WTC11 (cell line): ENCODE measurements at regions not wholly inside any gene's neighbourhood (a gene's known extent, or its start where the extent isn't known, plus 50 kb on each side); places are given as distances from the start of the nearest gene placed in this dataset.

Experiments
- ATAC-seq: fragments of 200-7000 bp; cut with Tn5 transposase; 2 replicates; pipeline ENCODE4 v1.10.0; 2021; ENCODE audit warnings: mild to moderate bottlenecking, moderate library complexity
- CTCF ChIA-PET: fragments of 300-600 bp; sonication (Branson Sonifier 250); formaldehyde crosslinking; loops from one replicate; lab custom pipeline; 2021; ENCODE audit warnings: antibody characterized with exemption; lab: Charles Lee
- POLR2A ChIA-PET: fragments of 350-600 bp; sonication (Branson Sonifier 250); formaldehyde crosslinking; loops from one replicate; lab custom pipeline; 2021; ENCODE audit warnings: antibody characterized with exemption; lab: Charles Lee
- DNase-seq: peaks from one replicate; pipeline ENCODE4 v3.0.0; 2021; ENCODE audit warnings: low spot score
- H3K27ac Mint-ChIP-seq: 2 replicates; pipeline ENCODE4 v1.8.0; 2021; ENCODE audit warnings: mixed read lengths
- H3K27me3 Mint-ChIP-seq: 2 replicates; pipeline ENCODE4 v1.8.0; 2021; ENCODE audit warnings: low read depth, mild to moderate bottlenecking, moderate library complexity, mixed read lengths
- H3K36me3 Mint-ChIP-seq: 2 replicates; pipeline ENCODE4 v1.8.0; 2021; ENCODE audit warnings: mixed read lengths
- H3K4me1 Mint-ChIP-seq: 2 replicates; pipeline ENCODE4 v1.8.0; 2022; ENCODE audit warnings: mixed read lengths
- H3K4me3 Mint-ChIP-seq: 2 replicates; pipeline ENCODE4 v1.8.0; 2021; ENCODE audit warnings: mild to moderate bottlenecking, moderate library complexity, mixed read lengths
- H3K9me3 Mint-ChIP-seq: 2 replicates; pipeline ENCODE4 v1.8.0; 2021; ENCODE audit warnings: mixed read lengths
- ATF1 ChIP-seq: sonication (generic); formaldehyde crosslinking; IDR thresholded peaks from 2 replicates; pipeline ENCODE4 v1.8.1; 2023; ENCODE audit warnings: mild to moderate bottlenecking, moderate library complexity, missing genetic modification reagents
- CREB1 ChIP-seq: sonication (generic); formaldehyde crosslinking; IDR thresholded peaks from 2 replicates; pipeline ENCODE4 v1.8.0; 2023; ENCODE audit warnings: mild to moderate bottlenecking, missing genetic modification reagents
- FOXJ3 ChIP-seq: sonication (generic); formaldehyde crosslinking; IDR thresholded peaks from 2 replicates; pipeline ENCODE4 v1.9.0; 2021; ENCODE audit warnings: missing genetic modification reagents, mild to moderate bottlenecking, borderline replicate concordance
- NFATC4 ChIP-seq: fragments of 250-450 bp; sonication (Bioruptor Pico); IDR thresholded peaks from 2 replicates; pipeline ENCODE4 v1.9.0; 2021; ENCODE audit warnings: mild to moderate bottlenecking
- NFE2L1 ChIP-seq: sonication (generic); formaldehyde crosslinking; IDR thresholded peaks from 2 replicates; pipeline ENCODE4 v1.8.1; 2023; ENCODE audit warnings: missing genetic modification reagents
- NFYB ChIP-seq: sonication (generic); formaldehyde crosslinking; conservative IDR thresholded peaks from 2 replicates; pipeline ENCODE4 v1.8.0; 2022; ENCODE audit warnings: low read depth, missing genetic modification reagents
- NR1H2 ChIP-seq: sonication (generic); formaldehyde crosslinking; IDR thresholded peaks from 2 replicates; pipeline ENCODE4 v1.9.0; 2021; ENCODE audit warnings: mild to moderate bottlenecking, moderate library complexity, missing genetic modification reagents
- PRRX2 ChIP-seq: fragments of 250-450 bp; sonication (Bioruptor Pico); IDR thresholded peaks from 2 replicates; pipeline ENCODE4 v1.8.0; 2021; ENCODE audit warnings: mild to moderate bottlenecking
- SMAD3 ChIP-seq: sonication (generic); formaldehyde crosslinking; IDR thresholded peaks from 2 replicates; pipeline ENCODE4 v1.8.0; 2022; ENCODE audit warnings: missing genetic modification reagents, mild to moderate bottlenecking, borderline replicate concordance
- SMAD4 ChIP-seq: sonication (generic); formaldehyde crosslinking; IDR thresholded peaks from 2 replicates; pipeline ENCODE4 v1.8.0; 2022; ENCODE audit warnings: mild to moderate bottlenecking, missing genetic modification reagents
- SOX15 ChIP-seq: fragments of 250-450 bp; sonication (Bioruptor Pico); IDR thresholded peaks from 2 replicates; pipeline ENCODE4 v1.9.0; 2021; ENCODE audit warnings: mild to moderate bottlenecking
- TP53 ChIP-seq: sonication (generic); formaldehyde crosslinking; IDR thresholded peaks from 2 replicates; pipeline ENCODE4 v1.8.1; 2023; ENCODE audit warnings: mild to moderate bottlenecking, missing genetic modification reagents
- ZNF219 ChIP-seq: sonication (generic); formaldehyde crosslinking; IDR thresholded peaks from 2 replicates; pipeline ENCODE4 v1.8.0; 2023; ENCODE audit warnings: missing genetic modification reagents, mild to moderate bottlenecking, borderline replicate concordance
- ZNF396 ChIP-seq: fragments of 250-450 bp; sonication (Bioruptor Pico); IDR thresholded peaks from 2 replicates; pipeline ENCODE4 v1.8.0; 2021; ENCODE audit warnings: mild to moderate bottlenecking, moderate library complexity, borderline replicate concordance
- ZNF671 ChIP-seq: fragments of 250-450 bp; sonication (Bioruptor Pico); IDR thresholded peaks from 2 replicates; pipeline ENCODE4 v1.8.0; 2021; ENCODE audit warnings: mild to moderate bottlenecking
- TF ChIP-seq, protein P1 (sequence below): sonication (generic); formaldehyde crosslinking; IDR thresholded peaks from 2 replicates; pipeline ENCODE4 v1.8.0; 2022; ENCODE audit warnings: mild to moderate bottlenecking, missing genetic modification reagents
- TF ChIP-seq, protein P2 (sequence below): sonication (generic); formaldehyde crosslinking; IDR thresholded peaks from 2 replicates; pipeline ENCODE4 v1.8.1; 2023; ENCODE audit warnings: mild to moderate bottlenecking, missing genetic modification reagents, moderate library complexity
- TF ChIP-seq, protein P3 (sequence below): sonication (generic); formaldehyde crosslinking; IDR thresholded peaks from 2 replicates; pipeline ENCODE4 v1.8.0; 2022; ENCODE audit warnings: mild to moderate bottlenecking, missing genetic modification reagents
- TF ChIP-seq, protein P4 (sequence below): sonication (generic); formaldehyde crosslinking; IDR thresholded peaks from 2 replicates; pipeline ENCODE4 v1.8.0; 2023; ENCODE audit warnings: mild to moderate bottlenecking, missing genetic modification reagents
- TF ChIP-seq, protein P5 (sequence below): fragments of 250-450 bp; sonication (Bioruptor Pico); IDR thresholded peaks from 2 replicates; pipeline ENCODE4 v1.9.0; 2021; ENCODE audit warnings: mild to moderate bottlenecking, borderline replicate concordance

DNA sequence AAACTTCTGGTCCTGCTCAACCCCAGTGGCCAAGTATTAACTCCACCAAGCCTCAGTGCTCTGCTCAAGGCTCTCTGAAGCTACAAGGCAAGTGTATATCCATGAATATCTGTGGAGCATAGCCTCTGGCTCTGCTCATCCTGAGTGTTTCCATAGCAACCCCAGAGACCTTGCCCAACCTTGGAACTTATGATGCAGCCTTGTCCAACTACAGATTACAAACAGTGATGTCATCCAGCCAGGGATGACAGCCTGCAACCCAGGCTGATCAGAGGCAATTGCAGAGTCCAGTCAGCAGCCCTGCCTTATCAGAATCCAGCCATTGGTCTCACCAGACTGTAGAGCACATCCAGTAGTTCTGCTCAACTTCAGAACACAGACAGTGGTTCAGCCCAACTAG is 65.5 kb upstream of the SPACA1 start:
- DNase-seq (no peak), ATAC-seq (no peak)
- POLR2A ChIA-PET: no interaction called here
- Mint-ChIP-seq H3K4me1 (no peaks in the 10 kb centered on the region), H3K36me3 (no peaks in the 10 kb centered on the region), H3K9me3 (peaks cover 9% of the 10 kb centered on the region; the same call in 1 of the 2 replicates)
- TF ChIP-seq SMAD4 (CRISPR knock-in tag) (no peak), ZNF219 (CRISPR knock-in tag) (no peak)
- TF ChIP-seq, protein P1, sequence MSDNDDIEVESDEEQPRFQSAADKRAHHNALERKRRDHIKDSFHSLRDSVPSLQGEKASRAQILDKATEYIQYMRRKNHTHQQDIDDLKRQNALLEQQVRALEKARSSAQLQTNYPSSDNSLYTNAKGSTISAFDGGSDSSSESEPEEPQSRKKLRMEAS: no peak
- TF ChIP-seq, protein P2, sequence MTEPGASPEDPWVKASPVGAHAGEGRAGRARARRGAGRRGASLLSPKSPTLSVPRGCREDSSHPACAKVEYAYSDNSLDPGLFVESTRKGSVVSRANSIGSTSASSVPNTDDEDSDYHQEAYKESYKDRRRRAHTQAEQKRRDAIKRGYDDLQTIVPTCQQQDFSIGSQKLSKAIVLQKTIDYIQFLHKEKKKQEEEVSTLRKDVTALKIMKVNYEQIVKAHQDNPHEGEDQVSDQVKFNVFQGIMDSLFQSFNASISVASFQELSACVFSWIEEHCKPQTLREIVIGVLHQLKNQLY (CRISPR knock-in tag): no peak
- TF ChIP-seq, all 79 proteins: peak for 0
- CTCF ChIA-PET: no interaction called here
- Mint-ChIP-seq H3K27ac (no peak overlapping the region), H3K27me3 (no peaks in the 10 kb centered on the region), H3K4me3 (no peak overlapping the region)

DNA sequence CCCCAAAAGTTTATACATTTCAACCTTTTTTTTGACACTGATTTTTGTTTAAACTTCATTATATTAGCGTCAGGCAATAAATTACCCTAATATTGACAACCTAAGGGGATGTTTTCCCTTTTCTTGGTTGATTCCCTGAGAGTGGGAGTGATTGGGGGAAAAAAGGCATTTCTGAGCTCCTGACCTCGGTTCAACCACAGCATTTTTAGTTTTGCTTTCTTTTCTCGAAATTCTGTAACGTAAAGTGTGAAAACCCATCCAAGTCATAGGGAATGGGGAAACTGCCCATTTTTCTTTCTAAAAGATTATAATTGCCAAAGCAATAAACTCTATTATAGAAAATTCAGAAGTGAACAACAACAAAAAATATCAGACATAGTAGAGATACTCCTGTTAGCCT is 67.9 kb upstream of the SPACA1 start:
- no peak for ATAC-seq
- no peaks in the 10 kb centered on the region for H3K27me3 Mint-ChIP-seq
- TF ChIP-seq NFATC4 (CRISPR knock-in tag) (no peak), NFYB (no peak), FOXJ3 (no peak), CREB1 (CRISPR knock-in tag) (no peak), NFE2L1 (CRISPR knock-in tag) (no peak)
- TF ChIP-seq, protein P3, sequence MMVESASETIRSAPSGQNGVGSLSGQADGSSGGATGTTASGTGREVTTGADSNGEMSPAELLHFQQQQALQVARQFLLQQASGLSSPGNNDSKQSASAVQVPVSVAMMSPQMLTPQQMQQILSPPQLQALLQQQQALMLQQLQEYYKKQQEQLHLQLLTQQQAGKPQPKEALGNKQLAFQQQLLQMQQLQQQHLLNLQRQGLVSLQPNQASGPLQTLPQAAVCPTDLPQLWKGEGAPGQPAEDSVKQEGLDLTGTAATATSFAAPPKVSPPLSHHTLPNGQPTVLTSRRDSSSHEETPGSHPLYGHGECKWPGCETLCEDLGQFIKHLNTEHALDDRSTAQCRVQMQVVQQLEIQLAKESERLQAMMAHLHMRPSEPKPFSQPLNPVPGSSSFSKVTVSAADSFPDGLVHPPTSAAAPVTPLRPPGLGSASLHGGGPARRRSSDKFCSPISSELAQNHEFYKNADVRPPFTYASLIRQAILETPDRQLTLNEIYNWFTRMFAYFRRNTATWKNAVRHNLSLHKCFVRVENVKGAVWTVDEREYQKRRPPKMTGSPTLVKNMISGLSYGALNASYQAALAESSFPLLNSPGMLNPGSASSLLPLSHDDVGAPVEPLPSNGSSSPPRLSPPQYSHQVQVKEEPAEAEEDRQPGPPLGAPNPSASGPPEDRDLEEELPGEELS (CRISPR knock-in tag): no peak
- TF ChIP-seq, protein P1: no peak
- TF ChIP-seq, protein P2 (CRISPR knock-in tag): no peak
- TF ChIP-seq, all 79 proteins: peak for 0
- no peaks in the 10 kb centered on the region for H3K4me1 Mint-ChIP-seq
- H3K36me3 Mint-ChIP-seq: no peaks in the 10 kb centered on the region
- H3K4me3 Mint-ChIP-seq: no peak overlapping the region
- ChIA-PET CTCF (no interaction called here), POLR2A (no interaction called here)
- no peak overlapping the region for H3K27ac Mint-ChIP-seq
- no peaks in the 10 kb centered on the region for H3K9me3 Mint-ChIP-seq
- no peak for DNase-seq

DNA sequence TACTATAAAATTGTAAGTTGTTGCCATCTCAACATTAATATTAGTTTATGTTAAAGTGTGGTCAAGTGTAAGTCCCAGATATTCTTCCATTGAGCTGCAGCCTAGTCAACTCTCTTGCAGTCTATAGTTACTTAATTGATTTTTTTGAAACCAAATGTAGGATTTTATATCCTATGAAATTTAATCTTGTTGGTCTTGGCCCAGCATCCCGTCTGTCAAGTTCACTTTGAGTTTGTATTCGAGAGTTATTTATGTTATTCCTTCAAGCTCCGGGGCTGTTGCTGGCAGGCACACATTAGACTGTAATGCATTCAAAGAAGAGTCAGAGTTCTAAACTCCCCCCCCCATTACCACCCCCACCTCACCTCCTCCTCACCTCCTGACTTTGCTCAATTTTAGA is 71.0 kb upstream of the SPACA1 start:
- Mint-ChIP-seq H3K27ac (no peak overlapping the region), H3K27me3 (no peaks in the 10 kb centered on the region), H3K36me3 (no peaks in the 10 kb centered on the region), H3K4me3 (no peak overlapping the region), H3K9me3 (peaks cover 8% of the 10 kb centered on the region), H3K4me1 (no peaks in the 10 kb centered on the region)
- ChIA-PET POLR2A (no interaction called here), CTCF (no interaction called here)
- ATAC-seq (no peak), DNase-seq (no peak)
- no peak for TF ChIP-seq NR1H2 (CRISPR knock-in tag)
- TF ChIP-seq, protein P4, sequence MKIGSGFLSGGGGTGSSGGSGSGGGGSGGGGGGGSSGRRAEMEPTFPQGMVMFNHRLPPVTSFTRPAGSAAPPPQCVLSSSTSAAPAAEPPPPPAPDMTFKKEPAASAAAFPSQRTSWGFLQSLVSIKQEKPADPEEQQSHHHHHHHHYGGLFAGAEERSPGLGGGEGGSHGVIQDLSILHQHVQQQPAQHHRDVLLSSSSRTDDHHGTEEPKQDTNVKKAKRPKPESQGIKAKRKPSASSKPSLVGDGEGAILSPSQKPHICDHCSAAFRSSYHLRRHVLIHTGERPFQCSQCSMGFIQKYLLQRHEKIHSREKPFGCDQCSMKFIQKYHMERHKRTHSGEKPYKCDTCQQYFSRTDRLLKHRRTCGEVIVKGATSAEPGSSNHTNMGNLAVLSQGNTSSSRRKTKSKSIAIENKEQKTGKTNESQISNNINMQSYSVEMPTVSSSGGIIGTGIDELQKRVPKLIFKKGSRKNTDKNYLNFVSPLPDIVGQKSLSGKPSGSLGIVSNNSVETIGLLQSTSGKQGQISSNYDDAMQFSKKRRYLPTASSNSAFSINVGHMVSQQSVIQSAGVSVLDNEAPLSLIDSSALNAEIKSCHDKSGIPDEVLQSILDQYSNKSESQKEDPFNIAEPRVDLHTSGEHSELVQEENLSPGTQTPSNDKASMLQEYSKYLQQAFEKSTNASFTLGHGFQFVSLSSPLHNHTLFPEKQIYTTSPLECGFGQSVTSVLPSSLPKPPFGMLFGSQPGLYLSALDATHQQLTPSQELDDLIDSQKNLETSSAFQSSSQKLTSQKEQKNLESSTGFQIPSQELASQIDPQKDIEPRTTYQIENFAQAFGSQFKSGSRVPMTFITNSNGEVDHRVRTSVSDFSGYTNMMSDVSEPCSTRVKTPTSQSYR (CRISPR knock-in tag): no peak
- TF ChIP-seq SMAD3 (CRISPR knock-in tag): no peak
- TF ChIP-seq NFE2L1 (CRISPR knock-in tag): no peak

DNA sequence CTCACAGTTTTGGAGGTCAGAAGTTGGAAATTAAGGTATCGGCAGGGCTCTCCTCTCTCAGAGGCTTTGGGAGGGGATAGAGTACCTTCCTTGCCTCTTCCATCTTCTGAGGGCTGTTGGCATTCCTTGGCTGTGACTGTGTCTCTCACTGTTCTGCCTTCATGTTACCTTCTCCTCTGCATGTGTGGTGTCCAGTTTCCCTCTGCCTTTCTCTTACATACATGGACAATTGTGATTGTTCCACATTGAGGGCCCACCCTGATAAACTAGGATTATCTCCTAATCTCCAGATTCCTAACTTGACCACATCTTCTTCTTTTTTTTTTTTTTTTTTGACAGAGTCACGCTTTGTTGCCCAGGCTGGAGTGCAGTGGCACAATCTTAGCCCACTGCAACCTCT is 72.1 kb upstream of the SPACA1 start:
- ChIA-PET POLR2A (no interaction called here), CTCF (no interaction called here)
- ATAC-seq: no peak
- H3K4me1 Mint-ChIP-seq: no peaks in the 10 kb centered on the region
- H3K4me3 Mint-ChIP-seq: no peak overlapping the region
- DNase-seq: no peak
- peaks cover 8% of the 10 kb centered on the region for H3K9me3 Mint-ChIP-seq
- H3K27ac Mint-ChIP-seq: no peak overlapping the region
- H3K36me3 Mint-ChIP-seq: no peaks in the 10 kb centered on the region
- no peaks in the 10 kb centered on the region for H3K27me3 Mint-ChIP-seq
- no peak for TF ChIP-seq FOXJ3
- no peak for TF ChIP-seq ZNF396 (CRISPR knock-in tag)
- TF ChIP-seq ZNF671 (CRISPR knock-in tag): no peak
- TF ChIP-seq PRRX2: no peak
- TF ChIP-seq ZNF219 (CRISPR knock-in tag): no peak
- no peak for TF ChIP-seq ATF1 (CRISPR knock-in tag)
- TF ChIP-seq TP53 (CRISPR knock-in tag): no peak
- TF ChIP-seq SOX15 (CRISPR knock-in tag): no peak
- TF ChIP-seq, protein P5, sequence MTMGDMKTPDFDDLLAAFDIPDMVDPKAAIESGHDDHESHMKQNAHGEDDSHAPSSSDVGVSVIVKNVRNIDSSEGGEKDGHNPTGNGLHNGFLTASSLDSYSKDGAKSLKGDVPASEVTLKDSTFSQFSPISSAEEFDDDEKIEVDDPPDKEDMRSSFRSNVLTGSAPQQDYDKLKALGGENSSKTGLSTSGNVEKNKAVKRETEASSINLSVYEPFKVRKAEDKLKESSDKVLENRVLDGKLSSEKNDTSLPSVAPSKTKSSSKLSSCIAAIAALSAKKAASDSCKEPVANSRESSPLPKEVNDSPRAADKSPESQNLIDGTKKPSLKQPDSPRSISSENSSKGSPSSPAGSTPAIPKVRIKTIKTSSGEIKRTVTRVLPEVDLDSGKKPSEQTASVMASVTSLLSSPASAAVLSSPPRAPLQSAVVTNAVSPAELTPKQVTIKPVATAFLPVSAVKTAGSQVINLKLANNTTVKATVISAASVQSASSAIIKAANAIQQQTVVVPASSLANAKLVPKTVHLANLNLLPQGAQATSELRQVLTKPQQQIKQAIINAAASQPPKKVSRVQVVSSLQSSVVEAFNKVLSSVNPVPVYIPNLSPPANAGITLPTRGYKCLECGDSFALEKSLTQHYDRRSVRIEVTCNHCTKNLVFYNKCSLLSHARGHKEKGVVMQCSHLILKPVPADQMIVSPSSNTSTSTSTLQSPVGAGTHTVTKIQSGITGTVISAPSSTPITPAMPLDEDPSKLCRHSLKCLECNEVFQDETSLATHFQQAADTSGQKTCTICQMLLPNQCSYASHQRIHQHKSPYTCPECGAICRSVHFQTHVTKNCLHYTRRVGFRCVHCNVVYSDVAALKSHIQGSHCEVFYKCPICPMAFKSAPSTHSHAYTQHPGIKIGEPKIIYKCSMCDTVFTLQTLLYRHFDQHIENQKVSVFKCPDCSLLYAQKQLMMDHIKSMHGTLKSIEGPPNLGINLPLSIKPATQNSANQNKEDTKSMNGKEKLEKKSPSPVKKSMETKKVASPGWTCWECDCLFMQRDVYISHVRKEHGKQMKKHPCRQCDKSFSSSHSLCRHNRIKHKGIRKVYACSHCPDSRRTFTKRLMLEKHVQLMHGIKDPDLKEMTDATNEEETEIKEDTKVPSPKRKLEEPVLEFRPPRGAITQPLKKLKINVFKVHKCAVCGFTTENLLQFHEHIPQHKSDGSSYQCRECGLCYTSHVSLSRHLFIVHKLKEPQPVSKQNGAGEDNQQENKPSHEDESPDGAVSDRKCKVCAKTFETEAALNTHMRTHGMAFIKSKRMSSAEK (CRISPR knock-in tag): no peak
